Inflammatory macrophage treated with lipopolysaccharide for 4 hours (primary cell): ENCODE measurements at regions not wholly inside any gene's neighbourhood (a gene's known extent, or its start where the extent isn't known, plus 50 kb on each side); places are given as distances from the start of the nearest gene placed in this dataset.

Experiments used
- DNase-seq: peaks from one replicate; pipeline ENCODE4 v3.0.0-alpha.2; 2020

GRCh38 chr15:70361106-70361505 is 263.4 kb upstream of the TLE3 start:
- DNase-seq, result no peak

- DNase-seq, result no peak
Measured at GRCh38 chr15:70358871-70359647, 261.3 kb upstream of the TLE3 start.

DNA sequence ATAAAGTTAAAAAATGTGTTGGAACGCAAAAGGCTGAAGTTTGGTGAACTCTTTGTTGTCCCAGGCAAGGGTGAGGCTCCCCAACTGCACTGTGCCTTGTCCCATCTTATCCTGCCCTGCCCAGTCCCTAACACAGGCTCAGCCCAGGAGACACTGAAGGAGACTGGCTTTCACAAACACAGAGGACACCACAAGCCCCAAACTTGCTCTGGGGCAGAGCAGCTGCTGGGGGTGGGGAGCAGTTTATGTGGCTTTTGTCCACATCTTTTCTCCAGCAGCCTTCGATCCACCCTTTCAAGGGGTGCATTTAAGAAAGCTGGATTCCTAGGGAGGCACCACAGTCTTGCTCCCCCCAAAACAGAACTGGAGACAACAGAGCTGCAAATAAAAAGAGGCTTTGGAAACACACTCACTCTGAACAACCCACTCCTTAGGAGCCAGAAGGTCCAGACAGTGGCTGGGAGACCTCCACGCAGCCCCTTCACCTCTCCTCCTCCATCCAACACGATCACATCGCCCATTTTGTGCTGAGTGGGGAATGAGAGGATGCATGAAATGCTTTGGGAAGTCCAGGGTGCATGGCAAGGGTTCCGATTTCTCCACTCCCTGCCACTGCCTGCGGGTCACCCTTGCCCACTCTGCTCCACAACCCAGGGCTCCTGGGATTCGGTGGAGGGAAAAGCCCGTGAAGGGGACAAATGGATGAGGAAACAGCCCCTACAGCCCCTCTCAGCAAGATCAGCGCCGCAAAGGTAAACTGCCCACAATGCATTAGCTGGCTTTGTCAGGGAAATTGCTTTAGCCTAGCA is 260.5 kb upstream of the TLE3 start:
- no peak for DNase-seq

DNA sequence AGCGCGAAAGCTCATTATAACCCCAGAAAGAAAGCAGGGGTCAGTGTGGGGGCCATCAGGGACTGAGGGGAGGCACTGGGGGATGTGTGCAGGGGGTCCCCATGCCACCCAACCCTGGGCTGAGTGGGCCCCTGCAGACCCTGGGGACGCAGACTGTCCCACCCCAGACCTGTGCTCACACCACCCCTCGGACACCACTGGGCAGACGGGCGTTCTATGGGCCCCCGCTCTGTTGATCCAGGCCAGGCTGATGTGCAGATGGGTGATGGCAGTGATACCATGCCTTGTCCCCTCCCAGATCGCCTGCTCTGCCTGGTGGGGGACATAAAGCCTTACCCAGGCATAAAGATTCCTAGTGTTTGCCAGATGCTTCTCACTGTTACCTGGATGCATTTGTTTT is 259.7 kb upstream of the TLE3 start:
- DNase-seq, result no peak

- DNase-seq, result no peak
Measured at GRCh38 chr15:70356919-70357318, 259.2 kb upstream of the TLE3 start.

GRCh38 chr15:70356062-70356860 is 258.5 kb upstream of the TLE3 start:
- DNase-seq, result no peak

- DNase-seq, result no peak
Measured at GRCh38 chr15:70355275-70355795, 257.6 kb upstream of the TLE3 start.

GRCh38 chr15:70354346-70354905 is 256.7 kb upstream of the TLE3 start:
- DNase-seq, result no peak

DNA sequence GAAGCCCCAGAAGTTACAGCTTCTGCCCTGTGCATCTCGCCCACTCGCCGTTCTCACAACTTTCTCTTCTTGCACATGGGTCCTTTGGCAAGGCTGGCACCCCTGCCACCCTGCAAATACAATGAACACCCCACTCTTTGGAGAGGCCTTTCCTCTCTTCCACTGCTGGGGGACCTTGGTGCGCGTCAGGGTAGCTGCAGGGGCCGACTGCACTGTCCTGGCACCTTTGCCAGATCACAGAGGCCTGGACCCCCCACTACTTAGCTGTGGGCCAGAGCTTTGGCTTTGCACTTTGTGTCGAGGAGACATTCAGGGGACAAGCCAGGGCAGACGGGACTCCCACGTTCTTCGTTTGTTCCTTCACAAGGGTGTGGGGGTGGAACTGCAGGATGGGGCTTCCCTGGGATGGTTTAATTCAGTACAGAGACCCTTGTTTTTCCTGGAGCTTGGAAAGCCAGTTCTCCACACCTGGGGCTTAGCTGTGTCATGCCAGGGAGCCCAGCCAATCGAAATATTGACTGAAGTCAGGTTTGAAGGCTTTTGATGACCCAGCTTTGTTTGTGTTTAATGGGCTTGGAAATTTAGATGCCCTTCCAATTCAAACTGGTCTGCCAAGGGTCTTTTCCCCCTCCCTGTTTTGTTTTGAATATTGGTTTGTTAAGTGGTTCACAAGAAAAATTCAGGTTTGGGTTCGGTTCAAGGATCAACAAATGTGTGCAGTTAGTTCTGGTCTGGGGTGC is 256.1 kb upstream of the TLE3 start:
- DNase-seq, result no peak

- no peak for DNase-seq
Measured at GRCh38 chr15:70351941-70352774, 254.4 kb upstream of the TLE3 start.

- no peak for DNase-seq
Measured at GRCh38 chr15:70351391-70351790, 253.7 kb upstream of the TLE3 start.

DNA sequence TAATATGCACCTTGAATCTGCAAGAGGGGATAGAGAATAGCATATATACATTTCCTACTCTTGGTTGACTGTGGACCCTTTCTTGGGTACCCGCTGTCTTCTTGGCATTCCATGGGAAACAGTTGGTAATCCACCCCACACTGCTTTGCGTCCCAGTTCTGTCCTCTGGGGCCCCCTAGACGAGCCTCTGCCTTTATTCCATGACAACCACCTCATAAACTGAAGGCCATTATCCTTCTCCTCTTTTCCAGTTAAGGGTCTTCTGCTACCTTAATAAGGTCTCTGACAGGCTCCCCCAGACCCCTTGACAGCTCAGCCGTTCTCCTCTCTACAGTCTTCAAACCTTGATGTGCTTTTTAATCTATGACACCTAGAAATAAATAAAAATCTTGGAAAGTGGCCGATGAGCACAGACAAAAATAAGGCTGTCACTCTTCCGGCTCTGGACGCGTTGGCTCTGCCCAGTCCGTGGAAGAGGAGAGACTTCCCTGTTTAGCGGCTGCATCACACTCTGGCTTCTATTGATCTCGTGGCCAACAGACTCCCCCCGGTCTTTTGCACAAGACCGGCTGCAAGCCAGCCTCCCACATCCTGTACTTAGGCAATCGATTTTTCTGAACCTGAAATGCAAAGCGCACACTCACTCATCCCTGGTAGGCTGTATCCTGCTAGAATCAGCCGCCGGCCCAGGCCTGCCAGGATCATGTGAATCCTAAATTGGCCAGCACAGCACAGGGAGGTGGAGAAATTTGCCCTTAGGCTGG is 251.0 kb upstream of the TLE3 start:
- peak; percentile 98 for DNase-seq

DNA sequence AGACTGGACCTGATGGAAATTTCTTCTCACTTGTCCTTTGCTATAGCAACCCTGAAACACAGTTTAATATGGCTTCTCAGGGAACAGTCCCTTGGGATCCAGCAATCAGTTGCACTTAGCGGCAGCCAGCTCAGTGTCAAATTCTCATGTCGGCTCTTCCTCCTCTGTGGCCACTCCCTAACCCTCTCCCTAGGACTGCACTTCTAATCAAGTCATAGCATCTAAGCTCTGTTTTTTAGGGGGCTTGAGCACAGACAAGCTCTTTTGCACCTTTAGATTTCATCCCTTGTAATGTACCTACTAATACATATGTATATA is 250.5 kb upstream of the TLE3 start:
- no peak for DNase-seq

DNA sequence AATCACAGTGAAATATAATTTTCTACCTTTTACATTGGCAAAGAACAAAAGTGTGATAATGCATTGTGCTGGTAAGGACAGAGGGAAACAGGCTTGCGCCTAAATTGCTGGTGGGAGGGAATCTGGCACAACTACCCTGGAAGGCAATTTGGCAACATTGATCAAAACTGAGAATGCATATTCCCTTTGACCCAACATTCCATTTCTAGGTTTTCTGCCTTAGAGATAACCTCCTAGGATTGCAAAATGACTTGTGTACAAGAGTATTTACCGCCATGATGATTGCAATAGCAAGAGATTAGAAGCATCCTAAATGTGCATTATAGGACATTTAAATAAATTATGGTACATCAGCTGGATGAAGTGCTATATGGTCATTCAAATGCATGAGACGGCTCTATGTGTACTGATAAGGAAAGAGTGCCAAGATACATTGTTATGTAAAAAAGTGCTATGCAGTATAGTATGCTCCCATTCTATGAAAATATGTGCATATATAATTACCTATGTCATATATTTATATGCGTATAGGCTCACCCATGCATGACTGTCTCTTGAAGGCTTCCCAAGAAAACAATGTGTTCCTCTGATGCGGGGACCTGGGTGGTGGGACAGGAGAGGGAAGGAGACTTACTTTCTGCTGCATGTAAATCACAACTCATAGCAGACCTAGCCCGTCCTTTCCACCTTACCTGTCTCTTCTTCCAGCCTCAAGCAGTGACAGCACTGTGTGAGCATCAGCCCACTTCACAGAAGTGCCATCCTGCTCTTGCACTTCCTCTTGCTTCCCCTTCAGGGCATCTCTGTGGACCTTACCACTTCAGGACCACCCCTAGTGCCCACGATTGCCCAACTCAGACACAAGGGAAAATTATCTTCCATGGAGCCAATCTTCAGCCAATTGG is 249.9 kb upstream of the TLE3 start:
- DNase-seq, result no peak

- DNase-seq, result no peak
Measured at GRCh38 chr15:70345251-70346019, 247.7 kb upstream of the TLE3 start.

GRCh38 chr15:70344666-70345065 is 246.9 kb upstream of the TLE3 start:
- no peak for DNase-seq

GRCh38 chr15:70343961-70344621 is 246.4 kb upstream of the TLE3 start:
- no peak for DNase-seq
